Umbilical cord (tissue), 1 donor: ENCODE measurements at regions not wholly inside any gene's neighbourhood (a gene's known extent, or its start where the extent isn't known, plus 50 kb on each side); places are given as distances from the start of the nearest gene placed in this dataset.
A peak's percentile ranks its signal among the peaks of the same experiment; 100 is the strongest.
"Not testable (repeated sequence)": the region's sequence is repeated elsewhere in the genome, so short reads cannot be mapped to it uniquely, and the experiment has no call there.

Experiments
- DNase-seq: peaks from one replicate; pipeline ENCODE4 v3.0.0-alpha.2; 2015; ENCODE audit warnings: low spot score

DNA sequence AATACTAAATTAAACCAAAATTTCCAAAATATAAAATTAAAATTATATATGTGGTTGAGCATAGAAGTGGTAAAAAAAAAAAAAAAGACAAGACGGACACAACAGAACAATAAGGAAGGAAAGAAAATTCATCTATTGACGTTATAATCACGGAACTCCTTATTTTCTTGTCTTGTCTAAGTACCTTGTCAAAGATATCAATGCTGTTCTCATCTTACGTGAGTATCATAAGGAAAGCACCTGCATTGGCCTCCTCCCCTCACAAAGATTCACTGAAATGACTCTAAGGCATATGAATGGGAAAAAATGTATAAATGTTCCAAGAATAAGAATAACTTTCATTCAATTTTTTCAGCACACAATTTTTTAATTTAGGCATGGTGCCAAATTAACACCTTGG is 135.4 kb downstream of the PPP1R3A start:
- DNase-seq, result no peak

DNA sequence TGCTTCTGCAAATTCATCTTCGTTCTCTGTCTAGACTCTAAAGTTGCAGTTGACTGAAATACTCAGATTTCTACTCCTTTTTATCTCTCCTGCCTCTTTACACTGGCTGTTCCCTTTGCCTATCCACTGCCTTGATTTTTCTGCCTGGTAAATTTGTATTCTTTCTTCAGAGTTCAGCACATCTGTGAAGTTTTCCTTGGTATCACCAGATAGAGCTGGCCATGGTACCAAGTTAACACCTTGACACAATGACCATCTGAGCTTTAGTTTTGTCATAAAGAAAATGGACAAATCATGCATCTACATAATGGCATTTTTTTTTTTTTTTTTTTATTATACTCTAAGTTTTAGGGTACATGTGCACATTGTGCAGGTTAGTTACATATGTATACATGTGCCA is 143.0 kb downstream of the PPP1R3A start:
- no peak for DNase-seq

DNA sequence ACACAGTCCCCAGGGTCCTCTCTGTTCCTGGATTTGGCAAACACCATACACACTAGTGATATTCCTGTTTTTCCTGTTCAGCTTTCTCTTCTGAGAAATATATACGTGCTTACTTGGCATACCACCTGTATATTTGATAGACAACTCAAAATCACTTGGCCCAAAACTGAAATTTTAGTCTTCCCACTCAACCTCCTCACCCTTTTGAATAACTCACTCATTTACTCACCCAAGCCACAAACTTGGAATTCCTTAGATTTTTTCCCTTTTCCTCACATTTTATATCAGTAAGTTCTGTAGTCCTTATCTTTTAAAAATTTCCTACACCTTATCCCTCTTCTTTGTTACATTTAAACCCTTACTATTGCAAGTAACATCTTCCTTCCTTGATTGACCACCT is 143.4 kb downstream of the PPP1R3A start:
- DNase-seq, result no peak

DNA sequence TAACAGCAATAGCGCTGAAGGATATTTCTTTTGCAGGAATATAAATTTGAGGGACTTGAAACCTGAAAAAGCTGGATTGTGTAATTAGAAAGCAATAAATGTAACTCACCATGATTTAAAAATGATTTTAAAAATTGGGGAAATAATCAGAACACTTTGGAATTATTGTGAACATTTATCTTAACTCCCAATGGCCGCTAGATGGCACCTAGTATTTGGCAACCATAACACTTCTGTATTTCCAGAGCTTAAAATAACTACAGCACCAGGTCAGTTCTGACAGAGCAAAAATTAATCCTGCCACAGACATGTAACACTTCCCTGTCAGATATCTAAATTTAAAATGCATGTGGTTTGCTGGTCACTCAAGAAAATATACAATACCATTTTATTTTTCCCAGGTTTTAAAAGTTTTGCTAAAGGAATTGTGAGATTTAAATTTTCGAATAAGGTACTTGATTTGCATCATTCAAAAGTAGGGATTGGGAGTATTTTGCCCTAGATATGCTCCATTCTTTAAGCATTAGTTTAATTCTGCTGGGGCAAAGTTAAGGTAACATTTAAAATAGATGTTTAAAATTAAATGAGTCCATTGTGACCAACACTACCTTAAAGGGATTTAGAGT is 144.5 kb downstream of the PPP1R3A start:
- DNase-seq, result peak; percentile 67

DNA sequence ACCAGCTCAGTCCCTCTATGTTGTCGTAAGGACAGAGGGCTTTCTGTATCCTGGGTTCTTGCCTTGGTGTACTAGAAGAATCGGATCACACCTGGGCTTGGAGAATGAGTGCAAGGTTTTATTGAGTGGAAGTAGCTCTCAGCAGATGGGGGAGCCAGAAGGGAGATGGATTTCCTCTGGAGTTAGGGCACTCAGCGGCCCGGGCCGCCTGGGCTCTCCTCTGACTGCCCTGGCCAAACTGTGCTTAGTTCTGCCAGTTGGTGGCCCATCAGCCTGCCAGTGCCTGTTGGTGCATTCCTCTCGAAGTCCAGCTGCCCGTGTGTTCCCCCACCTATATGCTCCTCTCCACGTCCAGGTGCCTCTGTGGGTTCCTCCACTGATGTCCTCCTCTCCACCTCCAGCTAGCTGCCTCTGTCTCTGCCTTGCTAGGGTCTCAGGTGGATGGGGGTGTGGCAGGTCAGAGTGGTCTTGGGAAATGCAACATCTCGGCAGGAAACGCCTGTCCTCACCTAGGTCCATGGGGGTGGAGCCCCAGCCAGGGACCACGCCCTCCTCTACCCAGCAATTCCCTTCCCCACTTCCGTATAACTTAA is 148.6 kb downstream of the PPP1R3A start:
- no peak for DNase-seq

DNA sequence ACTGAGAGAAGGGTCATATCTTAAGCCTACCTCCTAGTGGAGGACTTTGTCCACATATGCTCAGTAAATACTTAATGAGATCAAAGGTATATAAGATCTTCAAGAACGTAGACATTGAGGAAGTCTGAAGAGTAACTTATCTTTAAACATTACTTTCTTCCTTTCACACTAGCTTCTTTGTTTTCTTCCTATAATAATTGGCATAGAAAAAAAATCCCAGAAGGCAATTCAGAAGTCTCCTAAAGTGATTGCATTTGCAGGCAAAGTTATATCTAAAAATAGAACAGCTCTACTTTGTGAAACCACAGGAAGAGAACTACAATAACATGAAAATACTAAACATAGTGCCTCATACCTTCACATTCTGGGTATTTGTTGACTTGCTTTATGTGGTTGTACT is 150.4 kb downstream of the PPP1R3A start:
- DNase-seq, result no peak

DNA sequence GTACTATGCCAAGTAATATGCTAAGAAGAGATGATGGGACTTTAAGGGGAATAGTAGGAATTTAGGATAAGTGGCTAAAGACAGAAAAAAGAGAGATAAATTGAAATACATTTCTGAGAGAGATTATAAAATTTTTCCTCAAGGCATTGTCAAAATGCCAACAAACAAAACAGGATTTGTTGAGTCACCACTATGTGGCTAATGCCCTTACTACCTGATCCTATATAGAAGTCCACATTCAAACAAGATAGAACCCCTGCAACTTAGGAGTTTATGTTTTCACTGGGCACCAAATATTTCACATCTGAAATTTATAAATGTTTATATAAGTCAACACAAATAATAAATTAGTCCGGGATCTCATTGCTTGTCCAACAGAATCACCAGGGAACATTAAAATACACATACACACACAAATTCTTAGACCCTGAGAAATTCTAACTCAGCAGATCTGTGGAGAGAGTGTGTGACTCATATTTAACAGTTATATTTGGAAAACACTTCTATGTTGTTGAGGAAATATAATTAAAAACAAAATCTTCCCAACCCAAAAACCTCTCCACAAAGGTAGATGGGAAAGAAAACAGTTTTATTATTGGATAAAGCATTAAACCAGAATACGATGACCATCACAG is 154.3 kb downstream of the PPP1R3A start:
- peak; percentile 9 for DNase-seq

DNA sequence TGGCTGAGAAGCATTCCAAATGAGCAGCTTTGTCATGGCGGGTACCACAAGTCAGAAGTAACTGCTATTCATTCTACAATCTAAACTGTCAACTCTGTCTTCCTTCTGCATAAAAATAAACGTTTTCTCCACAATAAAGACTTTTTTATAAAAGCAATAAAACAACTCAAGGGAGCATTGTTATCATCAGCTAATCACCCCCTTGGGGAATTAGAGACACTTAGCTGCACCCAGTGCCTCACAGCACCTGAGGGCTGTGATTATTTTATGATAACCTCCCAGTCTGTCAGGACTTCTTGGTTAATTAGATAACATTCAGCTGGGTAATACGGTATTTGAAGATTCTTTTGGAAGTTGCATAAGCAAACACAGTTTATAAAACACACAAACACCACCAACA is 155.6 kb downstream of the PPP1R3A start:
- DNase-seq, result no peak

DNA sequence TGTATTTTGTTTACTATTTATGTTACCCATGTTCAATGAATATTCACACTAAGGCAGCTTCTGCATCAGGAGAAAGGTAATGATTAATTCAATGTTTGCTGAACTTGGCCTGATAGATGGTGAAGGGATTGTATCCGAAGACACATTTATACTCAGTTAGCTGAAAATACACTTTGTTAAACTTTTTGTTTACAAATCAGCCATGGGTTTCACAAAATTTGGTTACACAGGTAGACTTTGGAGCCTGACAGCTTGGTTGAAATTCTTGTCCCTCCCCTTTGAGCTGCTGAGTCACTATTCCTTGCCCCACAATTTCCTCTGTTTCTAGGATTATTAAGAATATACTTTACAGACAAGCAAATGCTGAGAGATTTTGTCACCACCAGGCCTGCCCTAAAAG is 162.6 kb downstream of the PPP1R3A start:
- no peak for DNase-seq

DNA sequence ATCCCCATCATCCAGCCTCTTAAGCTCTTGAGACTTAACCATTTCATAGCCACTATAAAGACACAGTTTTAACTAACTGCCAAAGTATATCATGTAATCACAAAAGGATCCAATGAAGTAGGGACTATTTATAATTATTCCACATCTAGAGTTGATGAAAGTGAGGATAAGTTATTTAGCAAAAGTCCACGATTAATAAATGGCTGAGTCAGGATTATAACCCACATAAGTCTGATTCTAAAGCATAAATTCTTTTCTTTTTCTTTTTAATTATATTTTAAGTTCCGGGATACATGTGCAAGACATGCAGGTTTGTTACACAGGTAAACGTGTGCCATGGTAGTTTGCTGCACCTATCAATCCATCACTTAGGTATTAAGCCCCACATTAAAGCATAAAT is 166.1 kb downstream of the PPP1R3A start:
- DNase-seq, result no peak

DNA sequence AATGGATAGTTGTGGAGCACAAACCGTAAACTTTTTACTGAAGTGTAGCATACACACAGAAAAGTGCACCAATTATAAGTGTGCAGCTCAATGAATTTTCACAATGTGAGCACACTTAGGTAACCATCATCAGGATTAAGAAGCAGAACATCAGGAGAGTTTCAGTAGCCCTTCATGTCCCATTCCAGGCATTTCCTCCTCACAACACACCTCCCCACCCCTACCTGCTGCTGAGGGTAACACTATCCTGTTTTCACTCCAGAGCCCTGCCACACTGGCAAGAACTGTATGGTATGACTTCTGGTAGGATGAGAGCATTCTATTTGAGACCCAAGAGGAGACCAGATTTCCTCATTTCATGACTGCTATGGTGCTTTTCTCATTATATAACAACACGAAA is 166.5 kb downstream of the PPP1R3A start:
- no peak for DNase-seq

DNA sequence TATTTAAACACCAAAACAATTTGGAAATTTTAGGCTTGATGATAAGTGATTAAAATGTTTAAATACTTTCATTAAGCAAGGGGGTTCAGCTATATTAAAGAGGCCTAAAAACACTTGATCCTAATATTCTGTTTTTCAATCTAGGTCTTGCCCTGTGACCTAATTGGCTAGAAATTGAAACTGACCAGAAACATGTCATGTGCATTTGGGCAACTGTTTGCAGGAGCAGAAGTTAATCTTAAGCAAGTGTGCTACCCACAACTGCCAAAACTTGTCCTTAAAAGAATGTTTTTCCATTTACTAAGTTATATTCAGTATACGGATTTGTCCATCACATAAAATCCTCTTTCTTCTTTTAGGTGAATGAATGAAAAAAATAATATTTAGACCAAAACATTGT is 167.3 kb downstream of the PPP1R3A start:
- no peak for DNase-seq

DNA sequence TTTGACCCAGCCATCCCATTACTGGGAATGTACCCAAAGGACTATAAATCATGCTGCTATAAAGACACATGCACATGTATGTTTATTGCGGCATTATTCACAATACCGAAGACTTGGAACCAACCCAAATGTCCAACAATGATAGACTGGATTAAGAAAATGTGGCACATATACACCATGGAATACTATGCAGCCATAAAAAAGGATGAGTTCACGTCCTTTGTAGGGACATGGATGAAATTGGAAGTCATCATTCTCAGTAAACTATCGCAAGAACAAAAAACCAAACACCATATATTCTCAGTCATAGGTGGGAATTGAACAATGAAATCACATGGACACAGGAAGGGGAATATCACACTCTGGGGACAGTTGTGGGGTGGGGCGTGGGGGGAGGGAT is 170.4 kb downstream of the PPP1R3A start:
- not testable (repeated sequence) for DNase-seq

DNA sequence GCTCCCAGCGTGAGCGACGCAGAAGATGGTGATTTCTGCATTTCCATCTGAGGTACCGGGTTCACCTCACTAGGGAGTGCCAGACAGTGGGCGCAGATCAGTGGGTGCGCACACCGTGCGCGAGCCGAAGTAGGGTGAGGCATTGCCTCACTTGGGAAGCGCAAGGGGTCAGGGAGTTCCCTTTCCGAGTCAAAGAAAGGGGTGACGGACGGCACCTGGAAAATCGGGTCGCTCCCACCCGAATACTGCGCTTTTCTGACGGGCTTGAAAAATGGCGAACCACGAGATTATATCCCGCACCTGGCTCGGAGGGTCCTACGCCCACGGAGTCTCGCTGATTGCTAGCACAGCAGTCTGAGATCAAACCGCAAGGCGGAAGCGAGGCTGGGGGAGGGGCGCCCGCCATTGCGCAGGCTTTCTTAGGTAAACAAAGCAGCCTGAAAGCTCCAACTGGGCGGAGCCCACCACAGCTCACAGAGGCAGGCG is 175.8 kb downstream of the PPP1R3A start:
- DNase-seq, result not testable (repeated sequence)

DNA sequence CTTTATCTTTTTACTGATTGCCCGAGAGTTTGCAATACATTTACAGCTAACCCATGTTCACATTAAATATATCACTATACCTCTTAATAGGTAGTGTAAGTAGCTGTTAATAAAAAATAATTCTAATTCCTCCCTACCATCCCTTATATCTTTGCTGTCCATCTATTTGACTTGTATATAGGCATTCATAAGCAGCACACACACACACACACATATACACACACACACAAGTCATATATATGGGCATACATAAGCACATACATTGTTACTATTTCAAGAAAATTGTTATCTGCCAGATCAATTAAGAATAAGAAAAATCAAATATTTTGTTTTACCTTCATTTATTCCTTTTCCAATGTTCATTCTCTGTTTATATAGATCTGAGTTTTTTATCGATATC is 176.4 kb downstream of the PPP1R3A start:
- no peak for DNase-seq

DNA sequence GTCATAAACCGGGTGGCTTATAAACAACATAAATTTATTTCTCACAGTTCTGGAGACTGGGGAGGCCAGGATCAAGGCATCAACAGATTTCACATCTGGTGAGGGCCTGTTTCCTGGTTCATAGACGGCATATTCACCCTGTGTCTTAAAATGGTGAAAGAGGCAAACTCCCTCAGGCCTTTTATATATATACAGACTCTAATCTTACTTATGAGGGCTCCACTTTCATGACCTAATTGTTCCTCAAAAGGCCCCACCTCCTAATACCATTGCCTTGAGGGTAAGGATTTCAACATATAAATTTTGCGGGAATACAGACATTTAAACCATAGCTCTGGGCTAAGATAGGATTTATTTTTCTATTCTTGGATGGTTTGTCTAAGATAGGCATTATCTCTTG is 187.2 kb downstream of the PPP1R3A start:
- peak; percentile 54 for DNase-seq

DNA sequence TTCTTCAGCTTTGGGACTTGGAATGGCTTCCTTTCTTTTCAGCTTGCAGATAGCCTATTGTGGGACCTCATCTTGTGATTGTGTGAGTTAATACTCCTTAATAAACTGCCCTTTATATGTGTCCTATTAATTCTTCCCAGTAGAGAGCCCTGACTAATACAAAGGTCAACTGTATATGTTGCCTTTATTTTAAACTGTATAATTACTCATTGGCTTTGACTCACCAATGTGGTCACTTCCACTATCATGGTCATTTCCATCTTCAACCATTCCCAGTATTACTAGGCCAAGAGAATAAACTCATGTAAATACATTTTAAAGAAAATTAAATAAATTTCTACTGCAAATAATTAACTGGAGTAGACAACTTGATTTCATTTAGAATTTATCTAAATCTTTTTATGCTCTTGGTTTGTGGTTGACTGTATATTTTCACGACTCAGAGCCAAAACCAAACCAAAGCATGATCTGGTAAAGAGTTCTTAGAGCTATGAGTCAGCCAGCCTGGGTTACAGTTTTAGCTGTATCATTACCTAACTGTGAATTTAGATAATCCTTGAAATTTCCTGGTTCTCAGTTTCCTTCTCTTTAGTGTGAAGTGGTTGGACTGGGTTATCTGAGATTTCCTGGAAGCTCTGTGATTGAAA is 188.4 kb downstream of the PPP1R3A start:
- no peak for DNase-seq

DNA sequence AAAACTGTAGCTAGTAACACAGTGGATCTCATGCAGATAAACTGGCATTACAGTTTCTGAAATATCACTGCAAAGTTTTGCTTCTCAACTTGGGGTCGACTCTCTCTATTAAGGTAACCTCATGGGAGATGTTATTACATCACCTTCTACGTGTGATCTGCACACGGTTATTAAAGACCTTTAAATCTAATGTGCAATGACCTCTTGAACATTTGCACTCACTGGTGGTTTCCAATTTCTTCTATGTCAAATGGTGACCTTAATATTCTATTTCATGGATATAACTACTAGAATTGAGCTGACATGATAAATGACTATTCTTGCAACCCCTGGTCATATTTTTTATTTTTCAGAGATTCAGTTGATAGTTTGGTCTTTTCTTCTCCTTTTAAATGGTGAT is 191.3 kb downstream of the PPP1R3A start:
- no peak for DNase-seq

DNA sequence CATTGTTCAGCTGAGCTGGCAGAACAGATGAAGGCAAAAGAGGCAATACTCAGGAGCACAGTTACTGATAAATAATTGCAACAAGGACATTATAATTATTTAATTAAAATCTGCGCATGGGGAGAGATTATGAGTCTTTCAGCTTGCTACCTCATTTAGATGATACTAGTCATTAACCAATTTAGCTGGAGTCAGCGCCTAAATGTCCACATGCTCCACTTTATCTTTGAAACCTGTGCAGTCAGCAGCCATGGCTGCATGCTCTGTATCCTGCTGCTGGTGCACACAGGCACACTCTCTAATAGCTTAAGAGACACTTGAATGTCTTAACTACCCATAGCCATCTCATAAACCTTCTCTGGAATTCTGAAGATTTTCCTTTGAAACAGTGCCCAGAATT is 196.8 kb downstream of the PPP1R3A start:
- no peak for DNase-seq

DNA sequence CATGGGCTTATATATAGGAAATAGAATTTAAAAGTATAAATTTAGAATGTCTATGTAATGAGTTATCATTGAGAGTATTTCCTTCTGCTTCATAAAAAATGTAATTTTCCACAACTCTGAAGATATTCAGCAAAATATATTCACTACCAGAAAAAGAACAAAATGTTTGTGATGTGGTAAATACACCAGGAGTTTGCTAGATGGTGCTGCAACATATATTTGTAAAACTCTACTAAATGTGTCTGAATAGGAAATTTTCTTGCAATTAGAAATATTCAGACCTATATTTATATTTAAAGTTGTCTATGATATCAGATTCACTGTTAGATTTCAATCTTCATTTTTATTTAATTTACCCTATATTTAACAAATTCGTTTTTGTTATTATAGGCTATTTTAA is 201.1 kb downstream of the PPP1R3A start:
- DNase-seq, result no peak

DNA sequence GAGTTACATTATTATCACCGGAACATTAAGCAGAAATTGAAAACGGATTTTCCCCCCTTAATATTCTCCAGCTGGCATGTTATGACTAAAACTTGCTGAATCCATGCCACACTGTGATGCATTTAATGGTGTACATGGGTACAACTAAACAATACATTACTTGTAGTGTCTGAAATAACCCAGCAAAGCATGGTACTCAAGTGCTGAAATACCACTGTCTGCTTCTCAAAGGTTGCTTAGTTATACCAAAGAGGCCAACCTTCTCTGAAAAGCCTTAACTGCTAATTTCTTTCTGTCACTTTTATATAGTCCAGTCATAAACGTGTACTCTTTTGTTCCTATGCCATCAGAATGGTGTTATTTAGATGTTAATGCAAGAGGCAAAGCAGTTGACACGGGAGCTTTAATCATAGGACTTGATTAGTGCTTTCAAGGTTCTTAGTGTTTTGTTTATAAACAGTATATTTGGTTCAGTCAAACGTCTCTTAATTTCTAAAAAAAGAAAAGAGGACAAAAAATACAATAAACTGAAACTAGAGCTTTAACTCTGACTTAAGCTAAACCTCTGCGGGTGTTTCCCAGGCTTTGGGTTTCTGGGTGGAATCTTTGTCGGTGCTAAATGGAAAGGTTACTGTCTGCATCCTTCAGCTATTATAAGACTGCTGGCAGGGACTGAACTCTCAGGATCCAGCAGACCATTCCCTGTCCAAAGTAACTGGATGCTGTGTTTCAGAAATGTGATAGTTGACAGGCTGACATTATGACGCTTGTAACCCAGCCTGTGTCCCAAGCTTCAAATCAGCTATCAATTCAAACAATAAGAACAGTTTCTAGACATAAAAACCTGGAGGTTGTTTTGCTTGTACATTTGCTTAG is 202.6 kb downstream of the PPP1R3A start:
- DNase-seq, result peak; percentile 50

DNA sequence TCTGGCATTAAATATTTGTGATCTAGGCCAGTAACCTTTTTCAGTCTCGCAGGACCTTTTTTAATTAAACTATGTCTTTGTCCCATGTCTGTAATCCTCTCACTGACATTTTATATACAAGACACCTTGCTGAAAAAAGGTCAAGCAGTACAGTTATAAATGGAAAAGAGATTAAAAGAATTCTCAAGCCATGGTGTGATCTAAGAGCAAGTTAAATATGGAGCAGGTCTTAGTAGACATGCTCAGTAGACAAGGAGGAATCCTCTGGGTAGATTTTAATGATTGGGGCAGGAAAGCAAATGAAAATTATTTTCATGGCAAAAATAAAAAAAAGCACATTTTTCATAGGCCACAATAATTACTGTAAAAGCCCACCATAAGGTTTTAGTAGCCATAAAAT is 203.5 kb downstream of the PPP1R3A start:
- no peak for DNase-seq
